Bone marrow (tissue), 2 donors: ENCODE measurements at regions not wholly inside any gene's neighbourhood (a gene's known extent, or its start where the extent isn't known, plus 50 kb on each side); places are given as distances from the start of the nearest gene placed in this dataset.
"Not testable (repeated sequence)": the region's sequence is repeated elsewhere in the genome, so short reads cannot be mapped to it uniquely, and the experiment has no call there.

Experiments used
- DNase-seq, 2 donors: peaks; one replicate each; lab custom pipeline; 2025; lab: John Stamatoyannopoulos, UW

GRCh38 chr2:59339121-59339836, 1098.2 kb upstream of the FANCL start:
- no peak for DNase-seq

- DNase-seq: no peak
These were observed 1091.9 kb upstream of the FANCL start for GRCh38 chr2:59333007-59333406.

- not testable (repeated sequence) for DNase-seq
These were observed 1085.6 kb upstream of the FANCL start for GRCh38 chr2:59326581-59327365.

GRCh38 chr2:59322870-59323269, 1081.7 kb upstream of the FANCL start:
- DNase-seq: no peak

- no peak for DNase-seq
These were observed 1080.9 kb upstream of the FANCL start for GRCh38 chr2:59322005-59322404.

GRCh38 chr2:59314031-59314766, 1073.1 kb upstream of the FANCL start:
- no peak for DNase-seq

- no peak for DNase-seq
These were observed 1072.1 kb upstream of the FANCL start for GRCh38 chr2:59312967-59313940.

- no peak for DNase-seq
These were observed 1070.9 kb upstream of the FANCL start for GRCh38 chr2:59312029-59312428.

GRCh38 chr2:59308108-59308507, 1067.0 kb upstream of the FANCL start:
- peak in 1 of 2 donors; percentile 62 for DNase-seq

GRCh38 chr2:59307196-59307595, 1066.1 kb upstream of the FANCL start:
- no peak for DNase-seq

GRCh38 chr2:59303272-59303671, 1062.1 kb upstream of the FANCL start:
- DNase-seq: no peak

- DNase-seq: no peak
These were observed 1061.6 kb upstream of the FANCL start for GRCh38 chr2:59302683-59303082.

GRCh38 chr2:59301466-59302402, 1060.6 kb upstream of the FANCL start:
- peak in 1 of 2 donors; percentile 62 for DNase-seq

- DNase-seq: no peak
These were observed 1056.7 kb upstream of the FANCL start for GRCh38 chr2:59297816-59298215.

GRCh38 chr2:59296279-59296678, 1055.2 kb upstream of the FANCL start:
- no peak for DNase-seq

GRCh38 chr2:59295524-59296162, 1054.5 kb upstream of the FANCL start:
- no peak for DNase-seq

GRCh38 chr2:59288771-59289170, 1047.6 kb upstream of the FANCL start:
- DNase-seq: no peak

- DNase-seq: no peak
These were observed 1041.4 kb upstream of the FANCL start for GRCh38 chr2:59282374-59283057.

- no peak for DNase-seq
These were observed 1036.5 kb upstream of the FANCL start for GRCh38 chr2:59277671-59278070.
